Natural killer cell (primary cell): ENCODE measurements at regions not wholly inside any gene's neighbourhood (a gene's known extent, or its start where the extent isn't known, plus 50 kb on each side); places are given as distances from the start of the nearest gene placed in this dataset.

Experiments
- ATAC-seq, 3 donors: fragments of 150-1000 bp in 2 of 3; fragments of 200-7000 bp in 1 of 3; cut with Tn5 transposase; 1 replicate in 1 of 3; 2 replicates in 2 of 3; pipeline ENCODE4 v1.10.0; 2021; ENCODE audit warnings: mild to moderate bottlenecking in 2 of 3, moderate library complexity in 2 of 3
- DNase-seq, 2 donors: peaks; one replicate each; pipeline versions ENCODE4 v3.0.0 to v3.0.0-alpha.2; 2013 to 2021; ENCODE audit warnings: mixed read lengths in 1 of 2
- H3K27ac ChIP-seq: one replicate; pipeline ENCODE4 v1.5.1; 2013; ENCODE audit warnings: mild to moderate bottlenecking, low read length
- H3K27me3 ChIP-seq: one replicate; pipeline ENCODE4 v1.6.1; 2013; ENCODE audit warnings: low read length; ENCODE audit not compliant: control insufficient read depth, insufficient read depth
- H3K36me3 ChIP-seq: one replicate; pipeline ENCODE4 v1.6.1; 2013; ENCODE audit warnings: low read length; ENCODE audit not compliant: control insufficient read depth, insufficient read depth
- H3K4me1 ChIP-seq: one replicate; pipeline ENCODE4 v1.6.1; 2013; ENCODE audit warnings: low read length; ENCODE audit not compliant: control insufficient read depth, insufficient read depth
- H3K4me3 ChIP-seq: one replicate; pipeline ENCODE4 v1.5.1; 2013; ENCODE audit warnings: low read length
- H3K9me3 ChIP-seq: one replicate; pipeline ENCODE4 v1.6.1; 2013; ENCODE audit warnings: low read length; ENCODE audit not compliant: control insufficient read depth, insufficient read depth
- H3K27ac Mint-ChIP-seq, 2 donors: one replicate each; pipeline ENCODE4 v1.8.0; 2022; ENCODE audit warnings: mild to moderate bottlenecking in 2 of 2, mixed read lengths in 2 of 2, moderate library complexity in 1 of 2
- H3K27me3 Mint-ChIP-seq, 2 donors: one replicate each; pipeline ENCODE4 v1.8.0; 2022; ENCODE audit warnings: low read depth in 2 of 2, mixed read lengths in 2 of 2
- H3K36me3 Mint-ChIP-seq: one replicate; pipeline ENCODE4 v1.8.0; 2022; ENCODE audit warnings: mixed read lengths
- H3K4me1 Mint-ChIP-seq, 2 donors: one replicate each; pipeline ENCODE4 v1.8.0; 2022; ENCODE audit warnings: mixed read lengths in 2 of 2
- H3K4me3 Mint-ChIP-seq: one replicate; pipeline ENCODE4 v1.8.0; 2022; ENCODE audit warnings: mild to moderate bottlenecking, moderate library complexity, mixed read lengths
- H3K9me3 Mint-ChIP-seq, 2 donors: one replicate each; pipeline ENCODE4 v1.8.0; 2022; ENCODE audit warnings: mixed read lengths in 2 of 2
- CTCF ChIP-seq: fragments of 200-600 bp; IDR thresholded peaks from one replicate; pipeline ENCODE4 v1.8.0; 2022; ENCODE audit warnings: antibody characterized with exemption
- WGBS: methylation state at CpG from one replicate; pipeline ENCODE4 v1.1.7; 2013; ENCODE audit warnings: missing lambda C conversion rate; ENCODE audit not compliant: insufficient coverage; 5-methylcytosine and 5-hydroxymethylcytosine counted together
- intact Hi-C: fragments of 100-400 bp; cut with micrococcal nuclease; formaldehyde crosslinking; loops from one replicate; pipeline ENCODE4 v1.14.2; 2022

- ATAC-seq (no peak), DNase-seq (no peak)
- H3K4me3 ChIP-seq, result no peak overlapping the region
- no peak overlapping the region for H3K27ac Mint-ChIP-seq
- intact Hi-C loops, result no loop called here
- H3K27ac ChIP-seq, result no peak overlapping the region
- H3K9me3 Mint-ChIP-seq, result peaks cover 0 to 3% of the 10 kb centered on the region in 2 donors
- H3K4me3 Mint-ChIP-seq, result no peak overlapping the region
- no peak for TF ChIP-seq CTCF
- no peaks in the 10 kb centered on the region for H3K4me1 Mint-ChIP-seq
- WGBS, result 96% methylated on average over 4 of the region's 4 CpGs
- H3K27me3 Mint-ChIP-seq, result peaks cover 33 to 41% of the 10 kb centered on the region in 2 donors
- H3K27me3 ChIP-seq, result no peaks in the 10 kb centered on the region
- H3K36me3 Mint-ChIP-seq, result no peaks in the 10 kb centered on the region
- H3K36me3 ChIP-seq, result no peaks in the 10 kb centered on the region
- no peaks in the 10 kb centered on the region for H3K4me1 ChIP-seq
- no peaks in the 10 kb centered on the region for H3K9me3 ChIP-seq
Measured at GRCh38 chr10:33410860-33411234, 76.4 kb upstream of the NRP1 start.

GRCh38 chr10:33410096-33410859 is 75.8 kb upstream of the NRP1 start:
- Histone ChIP-seq H3K4me1 (no peaks in the 10 kb centered on the region), H3K27me3 (no peaks in the 10 kb centered on the region), H3K4me3 (no peak overlapping the region), H3K9me3 (no peaks in the 10 kb centered on the region), H3K36me3 (no peaks in the 10 kb centered on the region), H3K27ac (no peak overlapping the region)
- H3K36me3 Mint-ChIP-seq, result no peaks in the 10 kb centered on the region
- no peak overlapping the region for H3K27ac Mint-ChIP-seq
- intact Hi-C loops, result no loop called here
- H3K9me3 Mint-ChIP-seq, result peaks cover 0 to 3% of the 10 kb centered on the region in 2 donors
- DNase-seq (no peak), ATAC-seq (no peak)
- no peaks in the 10 kb centered on the region for H3K4me1 Mint-ChIP-seq
- H3K4me3 Mint-ChIP-seq, result no peak overlapping the region
- 73% methylated on average over 10 of the region's 10 CpGs for WGBS
- peaks cover 33 to 47% of the 10 kb centered on the region in 2 donors for H3K27me3 Mint-ChIP-seq
- no peak for TF ChIP-seq CTCF

- H3K9me3 Mint-ChIP-seq, result peaks cover 0 to 3% of the 10 kb centered on the region in 2 donors
- H3K27ac ChIP-seq, result no peak overlapping the region
- intact Hi-C loops, result no loop called here
- TF ChIP-seq CTCF, result no peak
- peaks cover 30 to 41% of the 10 kb centered on the region in 2 donors for H3K27me3 Mint-ChIP-seq
- no peaks in the 10 kb centered on the region for H3K4me1 Mint-ChIP-seq
- no peaks in the 10 kb centered on the region for H3K36me3 Mint-ChIP-seq
- H3K9me3 ChIP-seq, result no peaks in the 10 kb centered on the region
- DNase-seq (no peak), ATAC-seq (no peak)
- H3K27ac Mint-ChIP-seq, result no peak overlapping the region
- H3K4me3 Mint-ChIP-seq, result no peak overlapping the region
- H3K36me3 ChIP-seq, result no peaks in the 10 kb centered on the region
- no peaks in the 10 kb centered on the region for H3K27me3 ChIP-seq
- 72% methylated on average over 2 of the region's 2 CpGs for WGBS
- no peak overlapping the region for H3K4me3 ChIP-seq
- no peaks in the 10 kb centered on the region for H3K4me1 ChIP-seq
Measured at GRCh38 chr10:33406596-33406995, 72.1 kb upstream of the NRP1 start.
